ENCODE measurements at regions not wholly inside any gene's neighbourhood (a gene's known extent, or its start where the extent isn't known, plus 50 kb on each side); places are given as distances from the start of the nearest gene placed in this dataset.

DNA sequence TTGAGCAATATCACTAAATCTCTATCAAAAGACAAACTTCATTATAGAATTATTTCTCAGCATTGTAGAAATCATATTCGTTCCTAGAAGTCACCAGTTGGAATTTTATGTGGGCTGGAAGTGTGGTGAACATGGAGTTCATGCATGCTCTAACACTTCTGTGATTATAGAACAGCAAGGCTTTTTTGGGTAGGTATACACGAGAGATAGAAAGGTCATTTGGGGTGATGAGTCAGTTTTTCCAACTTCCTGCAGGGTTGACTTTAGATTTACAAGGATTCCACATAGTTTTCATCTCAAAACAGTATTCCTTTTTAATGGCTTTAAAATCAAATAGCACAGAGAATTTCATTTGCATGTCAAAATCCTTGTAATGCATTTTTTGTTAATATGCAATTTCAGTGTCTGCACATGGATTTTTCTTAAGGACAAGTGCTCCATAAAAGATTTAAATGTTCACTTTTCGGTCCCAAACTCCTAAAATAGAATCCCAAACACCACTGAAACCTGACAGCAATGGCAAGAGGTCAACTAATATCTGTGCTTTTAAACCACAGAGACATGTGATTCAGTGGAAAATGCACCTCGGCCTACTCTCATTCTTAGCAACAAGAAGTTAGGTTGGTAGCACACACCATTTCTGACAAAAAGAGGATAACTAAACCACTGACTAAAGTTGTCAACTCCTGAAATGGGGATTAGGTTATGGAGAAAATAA lies 211.0 kb downstream of the MOXD1 start:
- intact Hi-C loops (cut with micrococcal nuclease), result no loop called here
- Histone ChIP-seq H2AFZ (ENCODE audit: insufficient read depth, low read depth, low read length, poor library complexity, severe bottlenecking) (no peak overlapping the region), H3K79me2 (ENCODE audit: insufficient read depth, low read length) (no peaks in the 10 kb centered on the region), H3K9me3 (replicated peaks in 1 of 2; ENCODE audit: control insufficient read depth in 1 of 2, insufficient read depth in 1 of 2, low read length in 2 of 2) (no peaks in the 10 kb centered on the region), H3K27ac (ENCODE audit: low read depth in 1 of 2, low read length in 2 of 2) (no peak overlapping the region), H3K27me3 (ENCODE audit: control insufficient read depth in 2 of 2, insufficient read depth in 2 of 2, low read length in 2 of 2) (no peaks in the 10 kb centered on the region), H3K4me3 (replicated peaks in 1 of 3; ENCODE audit: low read depth in 2 of 3, low read length in 3 of 3) (no peak overlapping the region), H3K4me2 (replicated peaks; ENCODE audit: extremely low read depth, low read length, poor library complexity, severe bottlenecking) (no peak overlapping the region), H3K9ac (ENCODE audit: insufficient read depth, low read length, poor library complexity, severe bottlenecking) (no peak overlapping the region), H3K4me1 (ENCODE audit: control insufficient read depth in 1 of 2, insufficient read depth in 2 of 2, low read length in 2 of 2) (no peaks in the 10 kb centered on the region), H3K36me3 (replicated peaks in 1 of 2; ENCODE audit: control insufficient read depth in 1 of 2, insufficient read depth in 2 of 2, low read length in 2 of 2) (no peaks in the 10 kb centered on the region), H4K20me1 (ENCODE audit: insufficient read depth, low read length) (no peaks in the 10 kb centered on the region)
- TF ChIP-seq, protein P1, sequence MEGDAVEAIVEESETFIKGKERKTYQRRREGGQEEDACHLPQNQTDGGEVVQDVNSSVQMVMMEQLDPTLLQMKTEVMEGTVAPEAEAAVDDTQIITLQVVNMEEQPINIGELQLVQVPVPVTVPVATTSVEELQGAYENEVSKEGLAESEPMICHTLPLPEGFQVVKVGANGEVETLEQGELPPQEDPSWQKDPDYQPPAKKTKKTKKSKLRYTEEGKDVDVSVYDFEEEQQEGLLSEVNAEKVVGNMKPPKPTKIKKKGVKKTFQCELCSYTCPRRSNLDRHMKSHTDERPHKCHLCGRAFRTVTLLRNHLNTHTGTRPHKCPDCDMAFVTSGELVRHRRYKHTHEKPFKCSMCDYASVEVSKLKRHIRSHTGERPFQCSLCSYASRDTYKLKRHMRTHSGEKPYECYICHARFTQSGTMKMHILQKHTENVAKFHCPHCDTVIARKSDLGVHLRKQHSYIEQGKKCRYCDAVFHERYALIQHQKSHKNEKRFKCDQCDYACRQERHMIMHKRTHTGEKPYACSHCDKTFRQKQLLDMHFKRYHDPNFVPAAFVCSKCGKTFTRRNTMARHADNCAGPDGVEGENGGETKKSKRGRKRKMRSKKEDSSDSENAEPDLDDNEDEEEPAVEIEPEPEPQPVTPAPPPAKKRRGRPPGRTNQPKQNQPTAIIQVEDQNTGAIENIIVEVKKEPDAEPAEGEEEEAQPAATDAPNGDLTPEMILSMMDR (IDR thresholded peaks at IDR 0.05), result no peak
- Mint-ChIP-seq H3K4me1 (no peaks in the 10 kb centered on the region), H3K4me3 (no peak overlapping the region), H3K27me3 (ENCODE audit: low read depth in 3 of 3) (peaks cover 0 to 4% (median 0%) of the 10 kb centered on the region in 3 donors), H3K9me3 (peaks cover 0 to 8% (median 5%) of the 10 kb centered on the region in 7 donors), H3K27ac (no peak overlapping the region), H3K36me3 (no peaks in the 10 kb centered on the region)
- 67% methylated on average over 1 of the region's 4 CpGs for WGBS (ENCODE audit: insufficient coverage)
- DNase-seq, result no peak

DNA sequence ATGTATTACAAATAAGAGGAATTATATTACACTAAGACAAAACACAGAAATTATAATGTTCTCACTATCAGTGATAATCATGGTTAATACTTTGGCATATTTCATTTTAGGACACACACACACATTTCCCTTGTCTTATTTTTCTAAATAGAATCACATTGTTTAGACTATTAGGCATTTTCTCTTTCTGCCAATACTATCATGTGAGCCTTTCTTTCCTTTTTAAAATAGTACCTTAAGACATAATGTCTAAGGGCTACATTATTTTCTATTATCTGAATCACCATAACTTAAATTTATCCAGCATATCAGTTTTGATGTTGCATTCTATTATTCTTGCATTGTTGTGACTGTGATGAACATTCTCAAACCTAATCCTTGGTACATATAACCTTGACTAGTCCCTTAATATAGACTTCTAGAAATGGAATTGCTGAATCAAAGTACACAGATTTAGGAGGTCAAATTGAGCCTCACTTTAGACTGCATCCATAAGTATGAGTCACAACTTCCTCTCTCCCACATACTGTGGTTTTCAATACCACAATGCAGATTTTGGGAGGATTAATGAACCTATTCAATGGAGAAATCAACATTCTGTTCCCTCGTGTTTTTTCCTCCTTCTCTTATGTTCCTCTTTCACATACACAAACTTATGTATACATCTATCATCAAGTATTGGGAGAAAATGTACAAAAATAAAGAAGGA lies 212.6 kb downstream of the MOXD1 start:
- Histone ChIP-seq H3K4me1 (ENCODE audit: control insufficient read depth in 1 of 2, insufficient read depth in 2 of 2, low read length in 2 of 2) (no peaks in the 10 kb centered on the region), H3K36me3 (replicated peaks in 1 of 2; ENCODE audit: control insufficient read depth in 1 of 2, insufficient read depth in 2 of 2, low read length in 2 of 2) (no peaks in the 10 kb centered on the region), H3K27ac (ENCODE audit: low read depth in 1 of 2, low read length in 2 of 2) (no peak overlapping the region), H4K20me1 (ENCODE audit: insufficient read depth, low read length) (no peaks in the 10 kb centered on the region), H2AFZ (ENCODE audit: insufficient read depth, low read depth, low read length, poor library complexity, severe bottlenecking) (no peak overlapping the region), H3K27me3 (ENCODE audit: control insufficient read depth in 2 of 2, insufficient read depth in 2 of 2, low read length in 2 of 2) (no peaks in the 10 kb centered on the region), H3K4me2 (replicated peaks; ENCODE audit: extremely low read depth, low read length, poor library complexity, severe bottlenecking) (no peak overlapping the region), H3K79me2 (ENCODE audit: insufficient read depth, low read length) (no peaks in the 10 kb centered on the region), H3K9ac (ENCODE audit: insufficient read depth, low read length, poor library complexity, severe bottlenecking) (no peak overlapping the region), H3K4me3 (replicated peaks in 1 of 3; ENCODE audit: low read depth in 2 of 3, low read length in 3 of 3) (no peak overlapping the region), H3K9me3 (replicated peaks in 1 of 2; ENCODE audit: control insufficient read depth in 1 of 2, insufficient read depth in 1 of 2, low read length in 2 of 2) (no peaks in the 10 kb centered on the region)
- H3K27me3 Mint-ChIP-seq (ENCODE audit: low read depth in 3 of 3), result peaks cover 0 to 4% (median 0%) of the 10 kb centered on the region in 3 donors
- intact Hi-C loops (cut with micrococcal nuclease), result no loop called here
- no peaks in the 10 kb centered on the region for H3K4me1 Mint-ChIP-seq
- H3K4me3 Mint-ChIP-seq, result no peak overlapping the region
- no peak overlapping the region for H3K27ac Mint-ChIP-seq
- WGBS (ENCODE audit: insufficient coverage), result no CpG with 5 or more reads among the region's 1 CpG
- H3K36me3 Mint-ChIP-seq, result no peaks in the 10 kb centered on the region
- DNase-seq, result no peak
- H3K9me3 Mint-ChIP-seq, result peaks cover 0 to 4% (median 2%) of the 10 kb centered on the region in 7 donors
- TF ChIP-seq, protein P1 (IDR thresholded peaks at IDR 0.05), result no peak

Data from CD14-positive monocyte (primary cell).